Cerebellar nuclear complex (tissue), 1 donor: ENCODE measurements at regions not wholly inside any gene's neighbourhood (a gene's known extent, or its start where the extent isn't known, plus 50 kb on each side); places are given as distances from the start of the nearest gene placed in this dataset.
"Not testable (repeated sequence)": the region's sequence is repeated elsewhere in the genome, so short reads cannot be mapped to it uniquely, and the experiment has no call there.

ENCODE experiments used
- DNase-seq, 2 experiments: peaks; one replicate each; lab custom pipeline; 2025; lab: John Stamatoyannopoulos, UW

DNA sequence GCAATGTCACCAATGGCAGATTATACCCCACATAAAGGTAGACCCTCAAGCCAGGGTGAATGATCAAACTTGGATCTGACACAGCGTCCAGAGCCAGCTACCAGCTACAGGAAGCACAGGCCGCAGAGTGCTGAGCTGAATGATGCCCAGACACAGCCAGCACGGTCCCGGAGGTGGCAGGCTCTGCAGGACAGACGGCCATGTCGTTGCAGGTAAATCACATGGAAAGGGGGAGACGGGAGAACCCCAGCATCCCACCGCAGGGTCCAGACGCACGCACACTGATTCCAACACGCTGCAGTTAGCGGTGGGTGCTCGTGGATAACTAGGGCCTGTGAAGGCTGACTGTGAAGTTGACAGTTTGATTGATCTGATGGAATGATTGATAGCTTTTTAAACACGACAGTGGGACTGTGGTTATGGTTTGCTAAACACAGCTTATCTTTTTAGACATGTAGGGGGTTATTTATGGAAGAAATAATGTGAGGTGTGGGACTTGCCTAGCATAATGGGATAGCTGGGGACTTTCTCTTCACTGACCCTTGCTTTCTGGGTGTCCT lies 228.5 kb downstream of the ERMARD start:
- no peak for DNase-seq

GRCh38 chr6:169978615-169979161 lies 227.3 kb downstream of the ERMARD start:
- no peak for DNase-seq

- no peak for DNase-seq
Observed at GRCh38 chr6:169977434-169978265, 226.2 kb downstream of the ERMARD start.

GRCh38 chr6:169976301-169977081 lies 225.1 kb downstream of the ERMARD start:
- DNase-seq, result no peak

DNA sequence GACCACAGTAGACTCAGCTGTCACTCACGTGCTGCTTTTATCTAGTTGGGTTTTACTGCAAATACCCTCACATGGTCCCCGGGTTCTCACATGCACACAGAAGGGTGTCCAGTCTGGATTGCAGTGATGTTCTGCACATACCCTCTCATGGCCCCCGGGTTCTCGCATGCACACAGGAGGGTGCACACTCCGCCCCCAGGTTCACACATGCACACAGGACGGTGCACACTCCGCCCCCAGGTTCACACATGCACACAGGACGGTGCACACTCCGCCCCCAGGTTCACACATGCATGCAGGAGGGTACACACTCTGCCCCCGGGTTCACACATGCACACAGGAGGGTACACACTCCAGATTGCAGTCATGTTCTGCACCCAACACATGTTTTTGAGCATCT lies 224.3 kb downstream of the ERMARD start:
- no peak for DNase-seq

- DNase-seq, result no peak
Observed at GRCh38 chr6:169975286-169975685, 223.9 kb downstream of the ERMARD start.

DNA sequence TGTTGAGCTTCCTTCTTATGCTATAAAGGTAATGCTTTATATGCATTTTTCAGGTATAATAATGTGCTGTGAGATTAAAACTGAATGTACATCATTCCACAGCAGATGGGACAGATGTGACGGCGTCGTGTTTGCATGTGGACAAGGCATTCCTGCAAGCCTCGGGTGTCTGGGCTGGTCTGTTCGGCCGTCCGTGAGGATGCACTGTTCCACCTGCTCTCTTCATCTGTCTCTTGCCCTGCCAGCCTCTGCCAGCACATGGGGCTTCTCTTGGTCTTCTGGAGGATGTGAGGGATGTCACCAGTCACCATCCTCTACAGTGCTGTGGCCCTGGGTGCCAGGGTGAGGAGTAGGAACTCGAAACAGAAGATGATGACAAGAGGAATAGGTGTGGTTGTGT lies 223.2 kb downstream of the ERMARD start:
- no peak for DNase-seq

GRCh38 chr6:169973588-169974467 lies 222.4 kb downstream of the ERMARD start:
- not testable (repeated sequence) for DNase-seq

- no peak for DNase-seq
Observed at GRCh38 chr6:169972736-169973135, 221.3 kb downstream of the ERMARD start.

DNA sequence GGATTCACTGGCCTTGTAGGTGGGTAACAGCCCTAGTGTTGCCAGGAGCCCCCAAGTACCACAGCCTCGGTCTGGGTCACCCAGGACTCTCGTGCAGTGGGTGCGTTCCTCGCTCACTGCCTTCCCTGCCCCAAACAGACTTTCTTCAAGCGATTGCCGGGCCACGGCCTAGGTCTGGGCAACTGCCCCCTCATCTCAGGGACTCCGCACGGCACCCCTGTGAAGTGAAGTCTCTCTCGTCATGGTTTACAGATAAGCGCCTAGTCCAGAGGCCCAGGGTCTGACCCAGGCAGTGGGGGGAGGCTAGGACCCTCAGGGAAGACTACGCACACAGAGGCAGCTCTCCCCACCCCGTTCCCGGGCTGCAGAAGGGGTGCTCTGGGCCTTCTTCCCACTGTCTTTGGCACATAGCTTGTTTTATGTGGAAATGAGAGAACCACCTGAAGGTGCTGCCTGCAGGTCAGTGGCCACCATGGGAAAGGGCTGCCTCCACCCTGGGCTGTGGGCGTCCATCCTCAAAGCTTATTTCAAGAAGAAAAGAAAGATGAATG lies 220.8 kb downstream of the ERMARD start:
- DNase-seq, result no peak

GRCh38 chr6:169971081-169971861 lies 219.8 kb downstream of the ERMARD start:
- no peak for DNase-seq

- DNase-seq, result no peak
Observed at GRCh38 chr6:169970306-169970988, 219.0 kb downstream of the ERMARD start.

DNA sequence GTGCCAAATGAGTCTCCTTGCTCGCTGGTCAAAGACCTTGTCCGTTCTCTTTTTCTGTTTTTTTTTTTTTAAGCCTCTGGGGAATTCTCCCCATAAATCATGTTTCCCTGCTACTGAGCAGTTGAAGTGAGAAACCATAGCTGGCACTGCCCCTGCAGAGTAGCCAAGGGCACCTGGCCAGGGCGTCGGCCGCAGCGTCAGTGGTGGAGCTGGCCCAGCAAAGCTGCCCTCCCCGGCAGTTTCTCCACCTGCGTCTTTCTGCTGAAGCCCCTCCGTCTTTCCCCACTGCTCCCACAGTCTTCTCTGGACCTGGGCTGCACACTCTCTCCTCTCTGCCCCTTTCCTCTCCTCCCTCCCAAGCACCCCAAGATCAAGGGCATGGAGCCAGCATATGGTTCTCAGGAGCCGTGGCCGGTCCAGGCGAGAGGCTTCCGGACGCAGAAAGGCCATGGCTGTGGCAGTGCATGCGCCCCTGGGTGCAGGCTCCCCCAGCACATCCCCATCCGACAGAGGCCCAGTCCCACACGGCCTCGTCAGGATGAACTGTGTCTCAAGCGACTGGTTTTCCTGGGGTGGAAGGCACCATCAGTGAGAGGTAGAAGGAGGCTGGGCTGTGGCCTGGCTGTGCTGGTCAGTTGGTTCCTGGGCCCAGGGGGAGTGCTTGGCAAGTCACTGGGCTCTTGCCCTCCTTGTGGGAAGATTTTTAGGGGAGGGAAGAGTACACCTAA lies 218.1 kb downstream of the ERMARD start:
- DNase-seq, result no peak

DNA sequence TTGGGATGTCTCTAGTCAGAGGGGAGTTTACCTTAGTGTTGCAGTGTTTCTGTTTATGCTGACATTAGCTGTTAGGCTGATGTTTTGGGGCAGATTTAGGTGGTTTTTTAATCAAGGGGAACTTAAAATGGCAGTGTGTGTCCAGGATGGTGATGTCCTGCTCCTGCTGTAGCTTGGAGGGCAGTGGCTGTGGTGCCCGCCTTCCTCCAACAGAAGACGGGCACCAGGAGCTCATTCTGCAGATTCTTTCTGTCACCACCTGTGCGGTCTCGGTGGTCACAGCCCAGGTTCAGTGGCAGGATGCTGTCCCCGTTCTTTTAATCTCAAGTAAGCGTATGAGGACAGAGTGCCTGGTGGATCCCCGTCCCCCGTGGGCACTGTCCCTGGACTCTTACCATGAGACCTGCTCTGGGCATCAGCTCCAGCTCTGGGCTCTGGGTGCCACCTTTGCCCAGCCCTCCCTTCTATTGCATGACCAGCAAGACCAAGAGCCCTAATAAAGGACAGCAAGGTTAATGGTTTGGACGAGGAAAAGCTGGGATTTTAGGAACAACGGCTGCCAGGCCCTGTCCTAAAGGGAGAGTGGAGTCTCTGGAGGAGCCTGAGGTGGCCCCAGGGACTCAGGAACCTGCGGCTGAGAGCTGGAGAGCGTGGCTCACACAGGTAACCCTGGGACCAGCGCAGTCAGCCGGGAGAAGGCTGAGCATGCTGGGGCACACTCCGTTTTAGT lies 217.3 kb downstream of the ERMARD start:
- no peak for DNase-seq

GRCh38 chr6:169967687-169968086 lies 216.3 kb downstream of the ERMARD start:
- no peak for DNase-seq

DNA sequence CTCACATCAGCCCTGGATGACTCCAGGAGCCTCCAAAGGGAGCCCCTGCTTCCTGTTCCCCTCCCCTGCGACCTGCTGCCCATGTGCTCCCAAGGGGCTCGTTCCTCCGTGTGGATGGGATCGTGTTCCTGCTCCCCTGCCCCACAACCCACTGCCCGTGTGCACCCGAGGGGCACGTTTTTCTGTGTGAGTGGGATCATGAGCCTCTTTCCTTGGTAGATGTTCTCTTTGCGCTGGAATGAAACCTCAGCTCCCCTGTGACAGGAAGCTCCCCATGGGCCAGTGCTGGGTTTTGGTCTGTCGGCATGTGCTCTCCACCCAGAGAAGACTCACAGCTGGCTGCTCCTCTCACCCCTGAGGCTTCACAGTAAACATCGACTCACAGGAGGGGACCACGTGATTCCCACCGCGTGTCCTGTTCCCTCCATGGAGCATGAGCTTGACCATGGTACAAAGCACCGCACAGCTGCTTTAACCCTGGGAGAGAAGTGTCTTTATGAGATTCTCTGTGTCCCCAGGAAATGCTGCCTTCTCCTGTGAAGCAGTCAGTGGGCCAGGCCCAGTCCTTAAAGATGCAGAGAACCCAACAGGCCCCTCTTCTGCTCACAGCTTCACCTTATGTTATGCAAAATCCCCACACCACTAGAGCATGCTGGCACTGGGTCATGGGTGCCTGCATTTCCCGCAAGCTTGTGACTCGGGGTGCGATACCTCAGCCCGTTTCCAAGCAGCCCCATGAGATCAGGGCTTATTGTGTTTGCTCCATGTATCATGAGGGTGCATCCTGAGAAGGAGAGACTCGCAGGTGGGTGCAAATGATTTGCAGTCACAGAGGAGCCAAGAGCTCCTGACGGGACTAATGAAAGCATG lies 215.1 kb downstream of the ERMARD start:
- DNase-seq, result no peak

- no peak for DNase-seq
Observed at GRCh38 chr6:169965657-169966311, 214.4 kb downstream of the ERMARD start.
